ENCODE measurements at regions not wholly inside any gene's neighbourhood (a gene's known extent, or its start where the extent isn't known, plus 50 kb on each side); places are given as distances from the start of the nearest gene placed in this dataset.

DNA sequence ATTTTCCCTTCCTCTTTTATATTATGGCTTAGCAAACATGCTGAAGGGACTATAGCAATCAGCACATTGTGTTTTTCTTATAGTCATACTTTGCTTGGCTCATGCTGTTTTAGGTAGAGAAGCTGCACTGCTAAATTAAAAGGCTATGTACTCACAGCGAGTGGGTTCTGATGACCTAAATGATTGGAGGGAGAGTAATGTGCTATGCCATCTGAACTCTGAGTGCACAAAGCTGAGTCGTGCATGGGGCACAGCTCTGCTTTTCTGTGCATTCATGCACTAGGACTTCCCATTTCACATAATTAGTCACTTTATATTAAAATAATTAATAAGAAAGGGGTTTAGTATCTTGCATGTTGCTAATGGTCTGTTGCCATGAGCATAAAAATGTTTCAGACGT, 132.7 kb upstream of the ADGRL3 start (continued):
- TF ChIP-seq PRPF4 (IDR thresholded peaks at IDR 0.05; ENCODE audit: low read depth, low read length, poor library complexity, severe bottlenecking) (no peak), GZF1 (CRISPR knock-in tag; IDR thresholded peaks at IDR 0.05) (no peak), HOXA7 (CRISPR knock-in tag; IDR thresholded peaks at IDR 0.05) (no peak), MAFG (CRISPR knock-in tag; IDR thresholded peaks at IDR 0.05) (no peak)

DNA sequence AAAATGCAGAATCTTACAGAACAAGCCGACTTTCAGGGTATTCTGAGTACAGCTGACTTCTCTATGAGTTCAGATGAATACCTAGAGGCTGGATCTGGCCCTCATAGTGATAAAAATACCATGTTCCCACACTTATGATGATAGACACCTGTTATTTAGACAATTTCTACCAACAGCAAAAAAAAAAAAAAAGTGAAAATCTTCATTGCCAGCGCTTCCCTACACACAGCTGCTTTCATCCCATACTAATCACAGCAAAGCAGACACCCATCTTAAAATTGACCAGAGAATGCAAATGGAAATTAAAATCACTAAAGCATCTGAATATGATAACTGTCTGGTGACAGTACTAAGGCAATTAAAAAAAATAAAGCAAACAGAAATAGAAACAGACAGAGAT, 132.1 kb upstream of the ADGRL3 start:
- ChIA-PET CTCF (ENCODE audit: low intra/inter-chr PET ratio, low total read pairs) (no interaction called here), POLR2A (no interaction called here)
- Histone ChIP-seq H3K4me2 (ENCODE audit: low read depth, low read length) (no peak overlapping the region), H3K4me3 (replicated peaks in 1 of 3; ENCODE audit: insufficient read depth in 1 of 3, low read depth in 2 of 3, low read length in 3 of 3) (no peak overlapping the region), H4K20me1 (ENCODE audit: insufficient read depth, low read length) (no peaks in the 10 kb centered on the region), H3K27me3 (ENCODE audit: control insufficient read depth in 1 of 2, insufficient read depth in 2 of 2, low read length in 2 of 2) (no peaks in the 10 kb centered on the region), H3K36me3 (replicated peaks in 1 of 2; ENCODE audit: control insufficient read depth in 1 of 2, insufficient read depth in 2 of 2, low read length in 2 of 2) (no peaks in the 10 kb centered on the region), H3K9me3 (ENCODE audit: low read length) (no peaks in the 10 kb centered on the region), H3K79me2 (ENCODE audit: insufficient read depth, low read length) (no peaks in the 10 kb centered on the region), H3K9ac (ENCODE audit: insufficient read depth, low read depth, low read length) (no peak overlapping the region), H2AFZ (ENCODE audit: low read length) (no peak overlapping the region), H3K27ac (ENCODE audit: extremely low read length, insufficient read depth, low read length) (no peak overlapping the region), H3K4me1 (ENCODE audit: insufficient read depth, low read length) (no peaks in the 10 kb centered on the region)
- ATAC-seq (no peak), FAIRE-seq (no peak), DNase-seq (ENCODE audit: low spot score) (no peak)
- no TSS peak for BruUV-seq (replicated peaks)
- in situ Hi-C loops (cut with HindIII; ENCODE audit: extremely low pct_ligation_motif_present, low pct_unique_long_range_greater_than_20kb) (no loop called here), intact Hi-C loops (cut with micrococcal nuclease; ENCODE audit: unreplicated experiment) (no loop called here)
- TF ChIP-seq, protein P1, sequence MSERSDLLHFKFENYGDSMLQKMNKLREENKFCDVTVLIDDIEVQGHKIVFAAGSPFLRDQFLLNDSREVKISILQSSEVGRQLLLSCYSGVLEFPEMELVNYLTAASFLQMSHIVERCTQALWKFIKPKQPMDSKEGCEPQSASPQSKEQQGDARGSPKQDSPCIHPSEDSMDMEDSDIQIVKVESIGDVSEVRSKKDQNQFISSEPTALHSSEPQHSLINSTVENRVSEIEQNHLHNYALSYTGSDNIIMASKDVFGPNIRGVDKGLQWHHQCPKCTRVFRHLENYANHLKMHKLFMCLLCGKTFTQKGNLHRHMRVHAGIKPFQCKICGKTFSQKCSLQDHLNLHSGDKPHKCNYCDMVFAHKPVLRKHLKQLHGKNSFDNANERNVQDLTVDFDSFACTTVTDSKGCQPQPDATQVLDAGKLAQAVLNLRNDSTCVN (CRISPR knock-in tag; IDR thresholded peaks at IDR 0.05; ENCODE audit: borderline replicate concordance): no peak
- TF ChIP-seq, protein P2, sequence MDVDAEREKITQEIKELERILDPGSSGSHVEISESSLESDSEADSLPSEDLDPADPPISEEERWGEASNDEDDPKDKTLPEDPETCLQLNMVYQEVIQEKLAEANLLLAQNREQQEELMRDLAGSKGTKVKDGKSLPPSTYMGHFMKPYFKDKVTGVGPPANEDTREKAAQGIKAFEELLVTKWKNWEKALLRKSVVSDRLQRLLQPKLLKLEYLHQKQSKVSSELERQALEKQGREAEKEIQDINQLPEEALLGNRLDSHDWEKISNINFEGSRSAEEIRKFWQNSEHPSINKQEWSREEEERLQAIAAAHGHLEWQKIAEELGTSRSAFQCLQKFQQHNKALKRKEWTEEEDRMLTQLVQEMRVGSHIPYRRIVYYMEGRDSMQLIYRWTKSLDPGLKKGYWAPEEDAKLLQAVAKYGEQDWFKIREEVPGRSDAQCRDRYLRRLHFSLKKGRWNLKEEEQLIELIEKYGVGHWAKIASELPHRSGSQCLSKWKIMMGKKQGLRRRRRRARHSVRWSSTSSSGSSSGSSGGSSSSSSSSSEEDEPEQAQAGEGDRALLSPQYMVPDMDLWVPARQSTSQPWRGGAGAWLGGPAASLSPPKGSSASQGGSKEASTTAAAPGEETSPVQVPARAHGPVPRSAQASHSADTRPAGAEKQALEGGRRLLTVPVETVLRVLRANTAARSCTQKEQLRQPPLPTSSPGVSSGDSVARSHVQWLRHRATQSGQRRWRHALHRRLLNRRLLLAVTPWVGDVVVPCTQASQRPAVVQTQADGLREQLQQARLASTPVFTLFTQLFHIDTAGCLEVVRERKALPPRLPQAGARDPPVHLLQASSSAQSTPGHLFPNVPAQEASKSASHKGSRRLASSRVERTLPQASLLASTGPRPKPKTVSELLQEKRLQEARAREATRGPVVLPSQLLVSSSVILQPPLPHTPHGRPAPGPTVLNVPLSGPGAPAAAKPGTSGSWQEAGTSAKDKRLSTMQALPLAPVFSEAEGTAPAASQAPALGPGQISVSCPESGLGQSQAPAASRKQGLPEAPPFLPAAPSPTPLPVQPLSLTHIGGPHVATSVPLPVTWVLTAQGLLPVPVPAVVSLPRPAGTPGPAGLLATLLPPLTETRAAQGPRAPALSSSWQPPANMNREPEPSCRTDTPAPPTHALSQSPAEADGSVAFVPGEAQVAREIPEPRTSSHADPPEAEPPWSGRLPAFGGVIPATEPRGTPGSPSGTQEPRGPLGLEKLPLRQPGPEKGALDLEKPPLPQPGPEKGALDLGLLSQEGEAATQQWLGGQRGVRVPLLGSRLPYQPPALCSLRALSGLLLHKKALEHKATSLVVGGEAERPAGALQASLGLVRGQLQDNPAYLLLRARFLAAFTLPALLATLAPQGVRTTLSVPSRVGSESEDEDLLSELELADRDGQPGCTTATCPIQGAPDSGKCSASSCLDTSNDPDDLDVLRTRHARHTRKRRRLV (CRISPR knock-in tag; IDR thresholded peaks at IDR 0.05): no peak
- no peak for TF ChIP-seq ARNT (IDR thresholded peaks at IDR 0.05)
- TF ChIP-seq, protein P3, sequence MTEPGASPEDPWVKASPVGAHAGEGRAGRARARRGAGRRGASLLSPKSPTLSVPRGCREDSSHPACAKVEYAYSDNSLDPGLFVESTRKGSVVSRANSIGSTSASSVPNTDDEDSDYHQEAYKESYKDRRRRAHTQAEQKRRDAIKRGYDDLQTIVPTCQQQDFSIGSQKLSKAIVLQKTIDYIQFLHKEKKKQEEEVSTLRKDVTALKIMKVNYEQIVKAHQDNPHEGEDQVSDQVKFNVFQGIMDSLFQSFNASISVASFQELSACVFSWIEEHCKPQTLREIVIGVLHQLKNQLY (CRISPR knock-in tag; IDR thresholded peaks at IDR 0.05): no peak
- WGBS (ENCODE audit: low lambda C conversion rate): 0% methylated on average over 2 of the region's 2 CpGs
